Ascending aorta (tissue), 2 donors: ENCODE measurements at regions not wholly inside any gene's neighbourhood (a gene's known extent, or its start where the extent isn't known, plus 50 kb on each side); places are given as distances from the start of the nearest gene placed in this dataset.

Experiments used
- DNase-seq, 2 donors: peaks; one replicate each; pipeline ENCODE4 v3.0.0-alpha.2; 2019; ENCODE audit warnings: low spot score in 2 of 2
- H3K27ac ChIP-seq, 2 donors: fragments of 200-600 bp; sonication (generic); one replicate each; pipeline ENCODE4 v1.5.1; 2016 to 2017; ENCODE audit warnings: mild to moderate bottlenecking in 1 of 2
- H3K27me3 ChIP-seq: fragments of 200-600 bp; sonication (generic); one replicate; pipeline ENCODE4 v1.5.1; 2017
- H3K36me3 ChIP-seq, 2 donors: fragments of 200-600 bp; sonication (generic); one replicate each; pipeline ENCODE4 v1.5.1; 2016
- H3K4me1 ChIP-seq, 2 donors: fragments of 200-600 bp; sonication (generic); one replicate each; pipeline ENCODE4 v1.5.1; 2016 to 2017; ENCODE audit warnings: mild to moderate bottlenecking in 1 of 2
- H3K4me3 ChIP-seq, 2 donors: fragments of 200-600 bp; sonication (generic); one replicate each; pipeline ENCODE4 v1.5.1; 2016 to 2017; ENCODE audit warnings: mild to moderate bottlenecking in 1 of 2
- H3K9me3 ChIP-seq, 2 donors: fragments of 200-600 bp; sonication (generic); one replicate each; pipeline ENCODE4 v1.5.1; 2016
- intact Hi-C: fragments of 100-400 bp; cut with DNase I; formaldehyde crosslinking; loops from one replicate; pipeline ENCODE4 v1.15.1; 2023
- TF ChIP-seq, protein P1 (sequence below), 3 experiments: fragments of 200-600 bp in 2 of 3; fragments of 450-650 bp in 1 of 3; sonication (generic) in 2 of 3; IDR thresholded peaks; one replicate each; pipeline ENCODE4 v1.5.1; 2016 to 2019; ENCODE audit warnings: antibody characterized with exemption in 3 of 3, mild to moderate bottlenecking in 1 of 3, moderate library complexity in 1 of 3

- intact Hi-C loops, result no loop called here
- Histone ChIP-seq H3K4me3 (no peak overlapping the region), H3K36me3 (no peaks in the 10 kb centered on the region), H3K9me3 (no peaks in the 10 kb centered on the region), H3K27ac (no peak overlapping the region), H3K27me3 (no peaks in the 10 kb centered on the region), H3K4me1 (no peaks in the 10 kb centered on the region)
- TF ChIP-seq, protein P1, sequence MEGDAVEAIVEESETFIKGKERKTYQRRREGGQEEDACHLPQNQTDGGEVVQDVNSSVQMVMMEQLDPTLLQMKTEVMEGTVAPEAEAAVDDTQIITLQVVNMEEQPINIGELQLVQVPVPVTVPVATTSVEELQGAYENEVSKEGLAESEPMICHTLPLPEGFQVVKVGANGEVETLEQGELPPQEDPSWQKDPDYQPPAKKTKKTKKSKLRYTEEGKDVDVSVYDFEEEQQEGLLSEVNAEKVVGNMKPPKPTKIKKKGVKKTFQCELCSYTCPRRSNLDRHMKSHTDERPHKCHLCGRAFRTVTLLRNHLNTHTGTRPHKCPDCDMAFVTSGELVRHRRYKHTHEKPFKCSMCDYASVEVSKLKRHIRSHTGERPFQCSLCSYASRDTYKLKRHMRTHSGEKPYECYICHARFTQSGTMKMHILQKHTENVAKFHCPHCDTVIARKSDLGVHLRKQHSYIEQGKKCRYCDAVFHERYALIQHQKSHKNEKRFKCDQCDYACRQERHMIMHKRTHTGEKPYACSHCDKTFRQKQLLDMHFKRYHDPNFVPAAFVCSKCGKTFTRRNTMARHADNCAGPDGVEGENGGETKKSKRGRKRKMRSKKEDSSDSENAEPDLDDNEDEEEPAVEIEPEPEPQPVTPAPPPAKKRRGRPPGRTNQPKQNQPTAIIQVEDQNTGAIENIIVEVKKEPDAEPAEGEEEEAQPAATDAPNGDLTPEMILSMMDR (IDR thresholded peaks at IDR 0.05), result no peak
- DNase-seq, result no peak
These were observed 357.1 kb upstream of the NOCT start for GRCh38 chr4:138658518-138658917.

GRCh38 chr4:138656990-138657389 lies 358.6 kb upstream of the NOCT start:
- DNase-seq, result no peak
- Histone ChIP-seq H3K9me3 (no peaks in the 10 kb centered on the region), H3K4me3 (no peak overlapping the region), H3K36me3 (no peaks in the 10 kb centered on the region), H3K27ac (no peak overlapping the region), H3K27me3 (no peaks in the 10 kb centered on the region), H3K4me1 (no peaks in the 10 kb centered on the region)
- TF ChIP-seq, protein P1 (IDR thresholded peaks at IDR 0.05), result no peak
- intact Hi-C loops, result no loop called here

DNA sequence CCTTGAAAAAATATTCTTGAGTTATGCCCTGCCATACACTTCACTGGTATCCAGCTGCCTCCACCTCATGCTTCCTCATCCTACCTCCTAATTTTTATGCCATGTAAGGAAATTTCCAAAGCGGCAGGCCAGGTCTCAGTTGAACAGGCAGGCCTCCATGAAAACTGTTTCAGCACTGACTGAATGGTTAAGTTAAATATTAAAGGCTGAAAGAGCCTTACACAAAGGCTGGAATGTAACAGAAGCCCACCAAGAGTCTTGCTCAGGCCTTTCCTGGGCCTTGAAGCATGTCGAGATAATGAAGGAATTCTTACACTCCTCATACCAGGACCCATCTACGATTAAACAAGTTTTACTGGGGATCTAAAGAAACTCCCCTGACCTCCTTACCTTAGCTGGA lies 359.6 kb upstream of the NOCT start:
- Histone ChIP-seq H3K9me3 (no peaks in the 10 kb centered on the region), H3K27me3 (no peaks in the 10 kb centered on the region), H3K27ac (no peak overlapping the region), H3K4me1 (no peaks in the 10 kb centered on the region), H3K4me3 (no peak overlapping the region), H3K36me3 (no peaks in the 10 kb centered on the region)
- intact Hi-C loops, result no loop called here
- TF ChIP-seq, protein P1 (IDR thresholded peaks at IDR 0.05), result no peak
- no peak for DNase-seq

GRCh38 chr4:138655286-138655685 lies 360.3 kb upstream of the NOCT start:
- Histone ChIP-seq H3K4me3 (no peak overlapping the region), H3K36me3 (no peaks in the 10 kb centered on the region), H3K27me3 (no peaks in the 10 kb centered on the region), H3K4me1 (no peaks in the 10 kb centered on the region), H3K9me3 (no peaks in the 10 kb centered on the region), H3K27ac (no peak overlapping the region)
- TF ChIP-seq, protein P1 (IDR thresholded peaks at IDR 0.05), result no peak
- DNase-seq, result no peak
- intact Hi-C loops, result no loop called here

DNA sequence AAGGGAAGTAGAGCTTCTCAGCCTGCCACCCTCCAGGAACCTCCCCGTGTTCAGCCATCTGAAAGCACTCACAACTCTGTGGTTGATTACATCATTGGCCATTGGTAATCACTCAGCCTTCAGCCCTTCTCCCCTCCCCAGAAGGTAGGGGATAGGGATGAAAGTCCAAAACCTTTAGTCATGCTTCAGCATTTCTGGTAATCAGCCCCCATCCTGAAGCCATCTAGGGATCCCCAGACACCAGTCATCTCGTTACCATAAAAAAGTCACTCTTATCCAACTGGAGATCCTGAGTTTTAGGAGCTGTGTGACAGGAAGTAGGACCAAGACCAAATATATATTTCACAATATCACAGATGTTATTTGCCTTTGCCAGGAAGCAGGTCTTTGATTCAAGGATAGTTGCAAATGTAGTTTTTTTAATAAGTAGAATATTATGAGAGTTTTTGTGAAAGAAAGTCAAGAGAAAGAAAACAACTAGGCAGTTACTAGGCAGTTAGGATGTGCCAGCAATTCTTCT lies 364.6 kb upstream of the NOCT start:
- no peak overlapping the region for H3K4me3 ChIP-seq
- intact Hi-C loops, result no loop called here
- H3K27ac ChIP-seq, result no peak overlapping the region
- no peaks in the 10 kb centered on the region for H3K36me3 ChIP-seq
- no peak for DNase-seq
- H3K27me3 ChIP-seq, result no peaks in the 10 kb centered on the region
- no peaks in the 10 kb centered on the region for H3K9me3 ChIP-seq
- H3K4me1 ChIP-seq, result no peaks in the 10 kb centered on the region
- TF ChIP-seq, protein P1 (IDR thresholded peaks at IDR 0.05), result no peak

- Histone ChIP-seq H3K4me1 (no peaks in the 10 kb centered on the region), H3K4me3 (no peak overlapping the region), H3K27ac (no peak overlapping the region), H3K9me3 (no peaks in the 10 kb centered on the region), H3K36me3 (no peaks in the 10 kb centered on the region), H3K27me3 (no peaks in the 10 kb centered on the region)
- intact Hi-C loops, result no loop called here
- no peak for DNase-seq
- TF ChIP-seq, protein P1 (IDR thresholded peaks at IDR 0.05), result no peak
These were observed 365.1 kb upstream of the NOCT start for GRCh38 chr4:138650495-138650894.
